Trophoblast cell (in vitro differentiated cells and primary cell): ENCODE measurements at regions not wholly inside any gene's neighbourhood (a gene's known extent, or its start where the extent isn't known, plus 50 kb on each side); places are given as distances from the start of the nearest gene placed in this dataset.

Experiments
- DNase-seq, 2 donors: peaks; one replicate each; pipeline ENCODE4 v3.0.0-alpha.2; 2016
- H2AFZ ChIP-seq: 2 replicates; pipeline ENCODE4 v1.6.1; 2013; ENCODE audit warnings: low read length, moderate library complexity, mild to moderate bottlenecking; ENCODE audit not compliant: insufficient read depth, poor library complexity
- H2AK5ac ChIP-seq: 2 replicates; pipeline ENCODE4 v1.6.1; 2013; ENCODE audit warnings: mild to moderate bottlenecking, low read length
- H2BK120ac ChIP-seq: 2 replicates; pipeline ENCODE4 v1.6.1; 2013; ENCODE audit warnings: low read length, mild to moderate bottlenecking, moderate library complexity; ENCODE audit not compliant: insufficient read depth, poor library complexity
- H2BK12ac ChIP-seq: 2 replicates; pipeline ENCODE4 v1.6.1; 2013; ENCODE audit warnings: mild to moderate bottlenecking, low read length, moderate library complexity
- H2BK5ac ChIP-seq: 2 replicates; pipeline ENCODE4 v1.6.1; 2013; ENCODE audit warnings: low read length, low read depth, moderate library complexity, mild to moderate bottlenecking; ENCODE audit not compliant: poor library complexity
- H3K14ac ChIP-seq: 2 replicates; pipeline ENCODE4 v1.6.1; 2013; ENCODE audit warnings: mild to moderate bottlenecking, low read length
- H3K18ac ChIP-seq: 2 replicates; pipeline ENCODE4 v1.6.1; 2013; ENCODE audit warnings: mild to moderate bottlenecking, low read length
- H3K23ac ChIP-seq: 2 replicates; pipeline ENCODE4 v1.6.1; 2013; ENCODE audit warnings: low read length
- H3K27ac ChIP-seq: 2 replicates; pipeline ENCODE4 v1.5.1; 2013; ENCODE audit warnings: low read depth, mild to moderate bottlenecking, inconsistent platforms, low read length, moderate library complexity
- H3K27me3 ChIP-seq: 2 replicates; pipeline ENCODE4 v1.6.1; 2013; ENCODE audit warnings: inconsistent platforms, mild to moderate bottlenecking, low read length, moderate library complexity; ENCODE audit not compliant: insufficient read depth
- H3K36me3 ChIP-seq, 2 experiments: 1 replicate in 1 of 2; 2 replicates in 1 of 2; pipeline ENCODE4 v1.6.1; 2013; ENCODE audit warnings: low read length in 2 of 2, mild to moderate bottlenecking in 2 of 2, moderate library complexity in 1 of 2; ENCODE audit not compliant: insufficient read depth in 2 of 2, control insufficient read depth in 1 of 2
- H3K4ac ChIP-seq: 2 replicates; pipeline ENCODE4 v1.6.1; 2013; ENCODE audit warnings: low read depth, mild to moderate bottlenecking, low read length, moderate library complexity
- H3K4me1 ChIP-seq, 2 experiments: 1 replicate in 1 of 2; 2 replicates in 1 of 2; pipeline ENCODE4 v1.6.1; 2013; ENCODE audit warnings: low read length in 2 of 2, mild to moderate bottlenecking in 2 of 2, moderate library complexity in 1 of 2; ENCODE audit not compliant: insufficient read depth in 2 of 2, control insufficient read depth in 1 of 2
- H3K4me2 ChIP-seq: 2 replicates; pipeline ENCODE4 v1.6.1; 2013; ENCODE audit warnings: inconsistent platforms, mild to moderate bottlenecking, low read length, moderate library complexity
- H3K4me3 ChIP-seq: 2 replicates; pipeline ENCODE4 v1.5.1; 2013; ENCODE audit warnings: mild to moderate bottlenecking, low read depth, low read length, inconsistent platforms
- H3K79me1 ChIP-seq: one replicate; pipeline ENCODE4 v1.6.1; 2013; ENCODE audit warnings: low read length
- H3K79me2 ChIP-seq: 2 replicates; pipeline ENCODE4 v1.6.1; 2013; ENCODE audit warnings: low read length, mild to moderate bottlenecking; ENCODE audit not compliant: control insufficient read depth, insufficient read depth, poor library complexity
- H3K9ac ChIP-seq: 2 replicates; pipeline ENCODE4 v1.6.1; 2013; ENCODE audit warnings: mild to moderate bottlenecking, low read length
- H3K9me3 ChIP-seq: 2 replicates; pipeline ENCODE4 v1.6.1; 2013; ENCODE audit warnings: low read depth, mild to moderate bottlenecking, control low read depth, inconsistent platforms, low read length; ENCODE audit not compliant: insufficient read depth
- H4K12ac ChIP-seq: 2 replicates; pipeline ENCODE4 v1.6.1; 2013; ENCODE audit warnings: low read depth, mild to moderate bottlenecking, low read length, moderate library complexity
- H4K8ac ChIP-seq: 2 replicates; pipeline ENCODE4 v1.6.1; 2013; ENCODE audit warnings: low read depth, mild to moderate bottlenecking, low read length, moderate library complexity
- H4K91ac ChIP-seq: one replicate; pipeline ENCODE4 v1.6.1; 2013; ENCODE audit warnings: low read depth, mild to moderate bottlenecking, low read length, moderate library complexity
- WGBS: extraction: QIAGEN DNeasy Blood & Tissue Kit; methylation state at CpG from one replicate; pipeline ENCODE4 v1.1.7; 2013; ENCODE audit warnings: missing lambda C conversion rate; ENCODE audit not compliant: insufficient read length, insufficient coverage; ENCODE audit errors: extremely low coverage; 5-methylcytosine and 5-hydroxymethylcytosine counted together

DNA sequence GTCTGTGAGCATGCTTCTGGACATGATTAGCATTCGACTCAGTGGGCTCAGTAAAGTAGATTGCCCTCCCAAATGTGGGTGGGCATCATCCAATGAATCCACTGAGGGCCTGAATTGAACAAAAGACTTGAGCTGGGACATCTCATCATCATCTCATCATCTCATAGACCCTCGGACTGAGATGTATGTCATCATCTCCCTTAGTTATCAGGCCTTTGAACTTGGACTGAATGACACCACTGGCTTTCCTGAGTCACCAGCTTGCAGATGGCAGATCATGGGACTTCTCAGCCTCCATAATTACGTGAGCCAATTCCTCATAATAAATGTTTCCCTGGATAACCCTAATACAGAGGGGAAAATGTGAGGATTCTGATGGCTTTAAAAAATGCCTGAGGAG is 128.3 kb upstream of the LSM8 start:
- H3K9me3 ChIP-seq, result no peaks in the 10 kb centered on the region
- H3K36me3 ChIP-seq, result no peaks in the 10 kb centered on the region
- H3K14ac ChIP-seq, result no peak overlapping the region
- H2BK5ac ChIP-seq, result no peak overlapping the region
- no peaks in the 10 kb centered on the region for H3K79me2 ChIP-seq
- DNase-seq, result no peak
- H2BK120ac ChIP-seq, result peak overlapping the region; percentile 52
- H4K12ac ChIP-seq, result no peak overlapping the region
- H3K27ac ChIP-seq, result no peak overlapping the region
- H3K4ac ChIP-seq, result no peak overlapping the region
- H3K18ac ChIP-seq, result no peak overlapping the region
- no peaks in the 10 kb centered on the region for H3K27me3 ChIP-seq
- peaks cover 4 to 11% of the 10 kb centered on the region in 2 experiments for H3K4me1 ChIP-seq
- no peak overlapping the region for H2AFZ ChIP-seq
- peak overlapping the region; percentile 18 for H2BK12ac ChIP-seq
- H4K91ac ChIP-seq, result no peak overlapping the region
- WGBS, result no CpG with 5 or more reads among the region's 3 CpGs
- H2AK5ac ChIP-seq, result no peak overlapping the region
- no peak overlapping the region for H3K9ac ChIP-seq
- no peak overlapping the region for H3K4me3 ChIP-seq
- H3K79me1 ChIP-seq, result peaks cover 4% of the 10 kb centered on the region
- H3K23ac ChIP-seq, result no peak overlapping the region
- H4K8ac ChIP-seq, result no peak overlapping the region
- H3K4me2 ChIP-seq, result no peak overlapping the region

DNA sequence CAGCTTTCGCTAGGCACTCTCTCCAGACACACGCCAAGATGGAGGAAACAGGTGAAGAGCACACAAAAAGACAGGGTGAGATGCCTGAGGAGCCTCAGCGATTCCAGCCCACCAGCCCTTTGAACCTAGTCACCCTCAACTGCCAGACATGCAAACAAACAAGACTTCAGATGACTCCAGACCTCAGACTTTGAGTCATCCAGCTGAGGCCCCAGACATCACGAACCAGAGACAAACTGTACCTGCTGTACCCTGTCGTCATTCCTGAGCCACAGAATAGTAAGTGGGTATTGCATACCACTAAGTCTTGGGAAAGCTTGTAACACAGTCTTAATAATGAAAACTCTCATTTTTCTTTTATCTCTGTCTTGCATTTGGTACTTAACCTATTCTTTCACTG is 126.6 kb upstream of the LSM8 start:
- H3K79me2 ChIP-seq, result no peaks in the 10 kb centered on the region
- H4K12ac ChIP-seq, result no peak overlapping the region
- no CpG with 5 or more reads among the region's 5 CpGs for WGBS
- H3K79me1 ChIP-seq, result peaks cover 4% of the 10 kb centered on the region
- no peaks in the 10 kb centered on the region for H3K36me3 ChIP-seq
- no peak overlapping the region for H3K4me3 ChIP-seq
- H3K9me3 ChIP-seq, result no peaks in the 10 kb centered on the region
- no peaks in the 10 kb centered on the region for H3K27me3 ChIP-seq
- no peak overlapping the region for H2AFZ ChIP-seq
- H3K18ac ChIP-seq, result no peak overlapping the region
- DNase-seq, result peak; percentile 66 to 80
- no peak overlapping the region for H3K9ac ChIP-seq
- H2AK5ac ChIP-seq, result no peak overlapping the region
- no peak overlapping the region for H4K8ac ChIP-seq
- H3K4ac ChIP-seq, result no peak overlapping the region
- H2BK5ac ChIP-seq, result no peak overlapping the region
- H4K91ac ChIP-seq, result no peak overlapping the region
- H2BK12ac ChIP-seq, result no peak overlapping the region
- H3K27ac ChIP-seq, result peak overlapping the region; percentile 63
- H3K4me1 ChIP-seq, result peaks cover 4 to 11% of the 10 kb centered on the region in 2 experiments
- H3K14ac ChIP-seq, result no peak overlapping the region
- no peak overlapping the region for H3K23ac ChIP-seq
- H3K4me2 ChIP-seq, result no peak overlapping the region
- H2BK120ac ChIP-seq, result no peak overlapping the region

GRCh38 chr7:118059209-118059608 is 124.8 kb upstream of the LSM8 start:
- H4K12ac ChIP-seq, result no peak overlapping the region
- H3K4me2 ChIP-seq, result no peak overlapping the region
- no peak overlapping the region for H2BK12ac ChIP-seq
- no peak overlapping the region for H3K23ac ChIP-seq
- no peak overlapping the region for H3K14ac ChIP-seq
- no peak overlapping the region for H3K4me3 ChIP-seq
- H2AFZ ChIP-seq, result no peak overlapping the region
- no peak overlapping the region for H3K9ac ChIP-seq
- H2BK120ac ChIP-seq, result no peak overlapping the region
- H3K4ac ChIP-seq, result no peak overlapping the region
- no peaks in the 10 kb centered on the region for H3K36me3 ChIP-seq
- no peak for DNase-seq
- peaks cover 4% of the 10 kb centered on the region for H3K79me1 ChIP-seq
- no peak overlapping the region for H2AK5ac ChIP-seq
- H3K27ac ChIP-seq, result no peak overlapping the region
- peaks cover 4 to 11% of the 10 kb centered on the region in 2 experiments for H3K4me1 ChIP-seq
- H2BK5ac ChIP-seq, result no peak overlapping the region
- no peaks in the 10 kb centered on the region for H3K9me3 ChIP-seq
- H3K79me2 ChIP-seq, result no peaks in the 10 kb centered on the region
- H3K27me3 ChIP-seq, result no peaks in the 10 kb centered on the region
- WGBS, result no CpG with 5 or more reads among the region's 2 CpGs
- no peak overlapping the region for H4K8ac ChIP-seq
- H3K18ac ChIP-seq, result no peak overlapping the region
- no peak overlapping the region for H4K91ac ChIP-seq

DNA sequence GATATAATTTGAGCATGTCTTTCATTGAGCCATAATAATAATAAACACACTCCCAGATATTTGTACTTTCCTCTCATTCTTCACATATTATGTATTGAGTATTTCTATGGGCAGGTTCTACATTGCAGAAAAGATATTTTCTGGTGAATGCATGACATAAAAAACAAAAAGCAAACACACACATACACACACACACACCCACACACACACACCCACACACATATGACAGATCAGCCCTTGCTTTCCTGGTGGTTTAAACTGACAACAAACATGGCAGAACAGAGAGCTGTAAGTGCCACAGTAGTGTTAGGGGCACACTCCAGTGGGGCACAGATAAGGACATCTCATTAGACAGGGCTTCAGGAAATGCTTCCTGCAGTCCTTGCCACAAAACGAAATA is 123.3 kb upstream of the LSM8 start:
- no peaks in the 10 kb centered on the region for H3K79me2 ChIP-seq
- DNase-seq, result no peak
- no peak overlapping the region for H3K4ac ChIP-seq
- no peak overlapping the region for H3K27ac ChIP-seq
- H3K4me2 ChIP-seq, result no peak overlapping the region
- no peaks in the 10 kb centered on the region for H3K9me3 ChIP-seq
- H3K27me3 ChIP-seq, result no peaks in the 10 kb centered on the region
- H2AFZ ChIP-seq, result no peak overlapping the region
- no peak overlapping the region for H2BK5ac ChIP-seq
- H3K36me3 ChIP-seq, result no peaks in the 10 kb centered on the region
- peak overlapping the region; percentile 63 for H2BK12ac ChIP-seq
- H3K4me1 ChIP-seq, result peaks cover 4 to 11% of the 10 kb centered on the region in 2 experiments
- H2AK5ac ChIP-seq, result peak overlapping the region; percentile 84
- peaks cover 4% of the 10 kb centered on the region for H3K79me1 ChIP-seq
- peak overlapping the region; percentile 81 for H2BK120ac ChIP-seq
- H3K14ac ChIP-seq, result peak overlapping the region; percentile 63
- no peak overlapping the region for H4K91ac ChIP-seq
- no peak overlapping the region for H3K18ac ChIP-seq
- H3K4me3 ChIP-seq, result no peak overlapping the region
- WGBS, result no CpG with 5 or more reads among the region's 1 CpG
- H3K23ac ChIP-seq, result no peak overlapping the region
- no peak overlapping the region for H3K9ac ChIP-seq
- no peak overlapping the region for H4K8ac ChIP-seq
- H4K12ac ChIP-seq, result no peak overlapping the region
